Pons (tissue), 1 donor: ENCODE measurements at regions not wholly inside any gene's neighbourhood (a gene's known extent, or its start where the extent isn't known, plus 50 kb on each side); places are given as distances from the start of the nearest gene placed in this dataset.
A peak's percentile ranks its signal among the peaks of the same experiment; 100 is the strongest.

Experiments used
- DNase-seq: peaks from one replicate; pipeline ENCODE4 v3.0.0-alpha.2; 2016; ENCODE audit warnings: low spot score

DNA sequence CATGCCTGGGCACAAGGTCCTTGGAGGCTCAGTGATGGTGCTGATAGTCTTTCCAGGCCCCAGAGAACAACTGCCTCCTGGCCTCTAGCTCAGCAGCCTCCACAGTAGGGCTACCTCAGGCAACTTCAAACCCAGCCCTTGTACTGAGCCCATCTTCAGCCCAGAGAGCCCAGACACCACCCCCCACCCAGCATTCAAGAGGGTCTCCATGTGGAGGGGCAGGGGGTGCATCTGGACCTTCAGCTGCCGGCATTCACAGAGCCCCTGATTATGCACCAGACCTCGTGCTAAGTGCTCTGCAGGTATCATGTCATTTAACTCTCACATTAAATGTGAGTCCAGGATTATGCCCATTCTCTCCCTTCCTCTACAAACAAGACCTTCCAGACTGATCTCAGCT, 197.0 kb upstream of the ZC3H12A start:
- DNase-seq, result no peak

- no peak for DNase-seq
Observed at GRCh38 chr1:37281354-37281753, 193.0 kb upstream of the ZC3H12A start.

GRCh38 chr1:37282764-37283163, 191.6 kb upstream of the ZC3H12A start:
- no peak for DNase-seq

- no peak for DNase-seq
Observed at GRCh38 chr1:37284053-37284452, 190.3 kb upstream of the ZC3H12A start.

- no peak for DNase-seq
Observed at GRCh38 chr1:37286881-37287280, 187.5 kb upstream of the ZC3H12A start.

GRCh38 chr1:37288900-37289299, 185.5 kb upstream of the ZC3H12A start:
- DNase-seq, result no peak

GRCh38 chr1:37290718-37291117, 183.7 kb upstream of the ZC3H12A start:
- DNase-seq, result peak; percentile 36

GRCh38 chr1:37292789-37293188, 181.6 kb upstream of the ZC3H12A start:
- DNase-seq, result no peak

DNA sequence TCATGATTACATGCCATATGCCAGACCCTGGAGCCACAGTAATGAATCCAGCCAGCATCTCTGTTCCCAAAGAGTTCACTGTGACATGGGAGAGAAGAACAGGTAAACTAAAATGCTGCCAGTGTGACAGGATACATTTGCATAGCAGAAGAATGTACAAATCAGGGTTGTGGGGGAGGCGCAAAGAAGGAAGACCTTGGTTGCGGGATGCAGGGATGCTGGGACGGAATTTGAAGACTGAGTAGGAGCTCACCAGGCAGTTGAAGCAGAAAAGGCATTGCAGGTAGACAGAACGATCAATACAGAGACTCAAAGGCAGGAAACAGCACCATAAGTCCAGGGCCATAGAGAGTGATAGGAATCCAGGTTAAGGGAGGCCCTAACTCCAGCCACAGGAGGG, 180.3 kb upstream of the ZC3H12A start:
- no peak for DNase-seq

GRCh38 chr1:37294529-37294928, 179.9 kb upstream of the ZC3H12A start:
- DNase-seq, result no peak

- DNase-seq, result no peak
Observed at GRCh38 chr1:37298769-37299168, 175.6 kb upstream of the ZC3H12A start.

DNA sequence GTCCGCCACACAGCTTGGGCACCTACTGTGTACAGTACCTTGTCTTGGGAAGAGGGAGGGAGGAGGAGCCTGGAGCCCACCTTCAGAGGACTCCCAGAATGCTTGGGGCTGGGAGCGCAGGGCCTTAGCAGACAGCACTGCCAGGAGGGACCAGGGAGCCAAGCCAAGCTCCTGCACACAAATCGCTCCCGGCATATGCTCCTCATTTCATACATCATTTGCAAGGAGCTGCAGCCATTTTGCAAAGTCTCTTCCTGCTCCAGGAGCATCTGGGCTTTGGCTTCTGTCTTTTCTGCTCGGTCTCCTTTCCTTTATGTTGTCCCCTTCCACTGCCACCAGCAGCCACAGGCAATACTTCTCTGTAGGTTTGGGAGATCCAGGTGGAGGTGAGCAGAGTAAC, 175.2 kb upstream of the ZC3H12A start:
- DNase-seq, result no peak

- DNase-seq, result no peak
Observed at GRCh38 chr1:37303884-37304574, 170.4 kb upstream of the ZC3H12A start.

GRCh38 chr1:37305108-37305507, 169.3 kb upstream of the ZC3H12A start:
- DNase-seq, result no peak

- DNase-seq, result no peak
Observed at GRCh38 chr1:37305841-37306240, 168.5 kb upstream of the ZC3H12A start.

GRCh38 chr1:37306461-37306860, 167.9 kb upstream of the ZC3H12A start:
- DNase-seq, result peak; percentile 39

- no peak for DNase-seq
Observed at GRCh38 chr1:37306871-37307270, 167.5 kb upstream of the ZC3H12A start.

DNA sequence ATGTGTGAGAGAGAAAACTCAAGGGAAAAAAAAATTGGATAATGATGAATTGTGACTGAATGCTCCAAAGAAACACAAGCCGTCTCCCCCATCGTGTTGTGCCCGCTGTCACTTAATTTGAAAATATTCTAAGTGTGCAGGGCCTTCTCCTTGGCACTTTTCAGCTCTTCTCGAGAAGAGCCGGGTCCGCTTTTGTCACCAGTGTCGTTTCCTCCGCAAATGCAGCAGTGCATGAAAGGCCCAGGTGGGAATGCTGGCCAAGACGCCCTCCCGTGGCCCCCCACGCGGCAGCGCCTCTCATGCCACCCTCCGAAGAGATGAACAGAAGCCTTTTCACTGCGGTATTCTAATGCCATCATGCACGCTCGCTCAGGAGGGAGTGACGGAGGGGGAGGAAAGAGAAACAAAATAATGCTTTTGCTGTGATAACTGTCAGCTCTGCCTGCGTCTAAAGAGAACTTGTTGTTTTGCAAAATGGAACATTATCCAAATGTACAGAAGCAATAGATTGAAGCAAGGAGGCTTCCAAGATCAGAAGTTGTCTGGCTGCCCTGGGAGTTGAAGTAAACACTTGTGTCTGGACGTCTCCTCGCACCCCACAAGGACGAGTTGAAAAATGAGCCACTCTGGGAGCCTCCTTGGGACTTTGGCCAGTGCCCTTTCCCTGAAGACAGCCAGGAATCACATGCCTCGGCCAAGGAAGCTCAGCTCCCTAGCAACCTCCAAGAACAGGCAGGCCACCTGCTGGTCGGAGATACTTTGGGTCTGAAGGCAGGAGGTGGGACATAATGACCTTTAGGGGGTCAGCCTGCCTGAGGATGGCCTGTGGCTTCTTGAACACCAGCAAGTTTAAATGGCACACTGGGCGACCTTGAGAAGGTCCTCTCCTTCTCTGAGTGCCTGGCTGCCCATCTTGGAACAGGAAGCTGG, 166.1 kb upstream of the ZC3H12A start:
- DNase-seq, result peak; percentile 84

- DNase-seq, result no peak
Observed at GRCh38 chr1:37309574-37309973, 164.8 kb upstream of the ZC3H12A start.

GRCh38 chr1:37310064-37310463, 164.3 kb upstream of the ZC3H12A start:
- DNase-seq, result no peak

DNA sequence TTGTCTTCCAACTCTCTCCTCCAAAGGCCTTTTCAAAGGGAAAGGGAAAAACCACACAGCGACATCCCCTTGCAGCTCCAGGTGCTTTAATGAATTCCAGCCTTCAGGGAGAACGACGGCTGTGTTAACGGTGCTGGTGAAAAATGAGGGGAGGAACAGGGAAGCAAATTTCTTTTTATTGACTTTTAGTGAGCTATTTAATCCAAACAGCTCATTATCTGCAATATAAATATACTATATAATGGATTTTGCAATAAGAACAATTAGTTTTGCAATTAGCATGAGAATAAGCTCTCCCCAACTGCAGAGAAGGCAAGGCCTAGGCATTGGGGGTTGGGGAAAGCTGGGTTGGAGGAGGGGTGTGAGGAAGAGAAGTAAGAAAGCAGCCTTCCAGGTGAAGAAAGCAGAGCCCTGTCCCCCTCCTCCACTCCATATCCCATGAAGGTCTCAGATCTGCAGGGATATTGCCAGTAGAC, 159.0 kb upstream of the ZC3H12A start:
- DNase-seq, result peak; percentile 39

DNA sequence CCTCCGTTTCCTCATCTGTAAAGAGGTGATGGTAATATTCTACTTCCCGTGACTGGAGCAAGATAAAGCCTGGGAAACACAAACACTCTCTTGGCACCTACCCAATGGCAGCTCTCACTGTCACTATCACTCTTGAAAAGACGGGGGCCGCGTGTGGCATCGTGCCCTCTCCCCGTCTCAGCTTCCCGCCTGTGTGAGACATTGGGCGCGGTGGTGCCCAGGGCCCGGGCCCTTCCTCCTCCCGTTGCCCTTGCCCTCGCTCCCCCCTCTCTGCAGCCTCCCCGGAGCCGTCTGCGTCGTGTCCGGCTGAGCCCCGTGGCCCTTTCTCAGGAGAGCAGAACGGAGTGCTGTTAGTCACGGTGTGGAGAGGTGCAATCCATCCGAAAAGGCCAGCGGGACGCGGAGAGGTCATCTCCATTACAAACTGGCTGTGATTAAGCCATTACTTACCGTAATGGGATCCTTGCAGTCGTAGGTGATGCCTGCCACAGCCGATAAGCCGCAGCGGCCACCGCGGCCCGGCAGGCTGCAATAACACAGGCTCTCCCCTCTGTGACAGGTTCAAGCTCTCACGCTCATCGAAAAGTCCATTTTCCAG, 156.4 kb upstream of the ZC3H12A start:
- no peak for DNase-seq

DNA sequence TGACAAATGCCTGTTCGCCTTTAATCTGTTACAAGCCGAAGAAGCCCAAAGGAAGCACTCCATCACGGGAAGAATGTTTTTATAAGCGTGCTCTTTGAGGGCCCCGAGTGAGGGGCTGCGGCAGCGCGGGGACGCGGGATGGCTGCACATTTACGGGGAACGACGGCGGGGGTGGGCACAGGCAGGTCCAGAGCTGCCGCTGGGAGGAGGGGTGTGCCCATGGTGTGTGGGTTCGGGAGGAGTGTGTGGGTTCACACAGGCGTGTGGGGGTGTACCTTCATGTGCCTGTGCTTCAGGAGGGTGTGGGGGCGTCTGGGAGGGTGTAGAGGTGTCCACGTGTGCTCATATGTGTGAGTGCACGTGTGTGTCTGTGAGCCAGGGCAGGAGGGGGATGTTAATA, 155.9 kb upstream of the ZC3H12A start:
- DNase-seq, result no peak
